Right hindlimb (tissue), 1 donor: ENCODE measurements at regions not wholly inside any gene's neighbourhood (a gene's known extent, or its start where the extent isn't known, plus 50 kb on each side); places are given as distances from the start of the nearest gene placed in this dataset.
A peak's percentile ranks its signal among the peaks of the same experiment; 100 is the strongest.

Experiments used
- DNase-seq: peaks from one replicate; pipeline ENCODE4 v3.0.0-alpha.2; 2018

GRCh38 chr15:97522347-97522746, 438.2 kb upstream of the ARRDC4 start:
- DNase-seq = peak; percentile 57

GRCh38 chr15:97525809-97526208, 434.7 kb upstream of the ARRDC4 start:
- DNase-seq = no peak

- no peak for DNase-seq
Observed at GRCh38 chr15:97528238-97528637, 432.3 kb upstream of the ARRDC4 start.

GRCh38 chr15:97545799-97546198, 414.7 kb upstream of the ARRDC4 start:
- no peak for DNase-seq

GRCh38 chr15:97547381-97547780, 413.1 kb upstream of the ARRDC4 start:
- no peak for DNase-seq

GRCh38 chr15:97561529-97561928, 399.0 kb upstream of the ARRDC4 start:
- no peak for DNase-seq

- no peak for DNase-seq
Observed at GRCh38 chr15:97563516-97563915, 397.0 kb upstream of the ARRDC4 start.

GRCh38 chr15:97566961-97567360, 393.5 kb upstream of the ARRDC4 start:
- DNase-seq = no peak

GRCh38 chr15:97567411-97567810, 393.1 kb upstream of the ARRDC4 start:
- no peak for DNase-seq

- DNase-seq = no peak
Observed at GRCh38 chr15:97576929-97577645, 383.4 kb upstream of the ARRDC4 start.

GRCh38 chr15:97585408-97585807, 375.1 kb upstream of the ARRDC4 start:
- DNase-seq = no peak

- no peak for DNase-seq
Observed at GRCh38 chr15:97592778-97593177, 367.7 kb upstream of the ARRDC4 start.

- DNase-seq = no peak
Observed at GRCh38 chr15:97597801-97598200, 362.7 kb upstream of the ARRDC4 start.

- no peak for DNase-seq
Observed at GRCh38 chr15:97598353-97598798, 362.1 kb upstream of the ARRDC4 start.

- no peak for DNase-seq
Observed at GRCh38 chr15:97600190-97600589, 360.3 kb upstream of the ARRDC4 start.

- DNase-seq = no peak
Observed at GRCh38 chr15:97604677-97605076, 355.8 kb upstream of the ARRDC4 start.

GRCh38 chr15:97615114-97615513, 345.4 kb upstream of the ARRDC4 start:
- DNase-seq = no peak

- no peak for DNase-seq
Observed at GRCh38 chr15:97623091-97623661, 337.3 kb upstream of the ARRDC4 start.

- no peak for DNase-seq
Observed at GRCh38 chr15:97627634-97628033, 332.9 kb upstream of the ARRDC4 start.

- no peak for DNase-seq
Observed at GRCh38 chr15:97645758-97646157, 314.7 kb upstream of the ARRDC4 start.

GRCh38 chr15:97648728-97649127, 311.8 kb upstream of the ARRDC4 start:
- no peak for DNase-seq

- no peak for DNase-seq
Observed at GRCh38 chr15:97652041-97652440, 308.5 kb upstream of the ARRDC4 start.

- peak; percentile 22 for DNase-seq
Observed at GRCh38 chr15:97652700-97653167, 307.8 kb upstream of the ARRDC4 start.

GRCh38 chr15:97653896-97654295, 306.6 kb upstream of the ARRDC4 start:
- no peak for DNase-seq
